IMR-90 (cell line): ENCODE measurements at regions not wholly inside any gene's neighbourhood (a gene's known extent, or its start where the extent isn't known, plus 50 kb on each side); places are given as distances from the start of the nearest gene placed in this dataset.

ENCODE experiments used
- RFX5 ChIP-seq: IDR thresholded peaks from 2 replicates; pipeline ENCODE4 v1.8.0; 2012; ENCODE audit warnings: low read depth, mild to moderate bottlenecking, low read length, moderate library complexity
- TF ChIP-seq, protein P1 (sequence below): conservative IDR thresholded peaks from 2 replicates; pipeline ENCODE4 v1.5.1; 2012; ENCODE audit warnings: mild to moderate bottlenecking, low read depth, low read length, improper control_type of control experiment

DNA sequence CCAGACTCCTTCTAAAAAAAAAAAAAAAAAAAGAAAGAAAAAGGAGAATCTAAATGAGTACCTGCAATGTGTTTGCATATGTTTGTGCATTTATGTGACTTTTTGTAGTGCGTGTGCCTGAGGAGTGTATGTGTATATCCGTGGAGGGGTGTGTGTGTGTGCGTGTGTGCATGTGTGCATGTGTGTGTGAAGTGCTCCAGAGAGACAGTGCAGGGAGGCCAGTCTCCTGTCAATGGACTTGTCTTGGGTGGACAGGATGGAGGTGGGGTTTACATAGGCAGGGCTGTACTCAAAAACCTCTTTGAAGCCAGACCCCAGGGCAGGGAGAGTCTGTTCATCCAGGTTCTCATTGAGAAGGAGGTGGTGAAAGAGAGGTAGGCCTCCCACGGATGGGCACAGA is 87.1 kb upstream of the MVB12B start:
- TF ChIP-seq RFX5, result no peak
- TF ChIP-seq, protein P1, sequence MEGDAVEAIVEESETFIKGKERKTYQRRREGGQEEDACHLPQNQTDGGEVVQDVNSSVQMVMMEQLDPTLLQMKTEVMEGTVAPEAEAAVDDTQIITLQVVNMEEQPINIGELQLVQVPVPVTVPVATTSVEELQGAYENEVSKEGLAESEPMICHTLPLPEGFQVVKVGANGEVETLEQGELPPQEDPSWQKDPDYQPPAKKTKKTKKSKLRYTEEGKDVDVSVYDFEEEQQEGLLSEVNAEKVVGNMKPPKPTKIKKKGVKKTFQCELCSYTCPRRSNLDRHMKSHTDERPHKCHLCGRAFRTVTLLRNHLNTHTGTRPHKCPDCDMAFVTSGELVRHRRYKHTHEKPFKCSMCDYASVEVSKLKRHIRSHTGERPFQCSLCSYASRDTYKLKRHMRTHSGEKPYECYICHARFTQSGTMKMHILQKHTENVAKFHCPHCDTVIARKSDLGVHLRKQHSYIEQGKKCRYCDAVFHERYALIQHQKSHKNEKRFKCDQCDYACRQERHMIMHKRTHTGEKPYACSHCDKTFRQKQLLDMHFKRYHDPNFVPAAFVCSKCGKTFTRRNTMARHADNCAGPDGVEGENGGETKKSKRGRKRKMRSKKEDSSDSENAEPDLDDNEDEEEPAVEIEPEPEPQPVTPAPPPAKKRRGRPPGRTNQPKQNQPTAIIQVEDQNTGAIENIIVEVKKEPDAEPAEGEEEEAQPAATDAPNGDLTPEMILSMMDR, result no peak
